EH (cell line): ENCODE measurements at regions not wholly inside any gene's neighbourhood (a gene's known extent, or its start where the extent isn't known, plus 50 kb on each side); places are given as distances from the start of the nearest gene placed in this dataset.
"Not testable (repeated sequence)": the region's sequence is repeated elsewhere in the genome, so short reads cannot be mapped to it uniquely, and the experiment has no call there.

Experiments
- DNase-seq: peaks from one replicate; pipeline ENCODE4 v3.0.0-alpha.2; 2015; ENCODE audit warnings: low read depth

DNA sequence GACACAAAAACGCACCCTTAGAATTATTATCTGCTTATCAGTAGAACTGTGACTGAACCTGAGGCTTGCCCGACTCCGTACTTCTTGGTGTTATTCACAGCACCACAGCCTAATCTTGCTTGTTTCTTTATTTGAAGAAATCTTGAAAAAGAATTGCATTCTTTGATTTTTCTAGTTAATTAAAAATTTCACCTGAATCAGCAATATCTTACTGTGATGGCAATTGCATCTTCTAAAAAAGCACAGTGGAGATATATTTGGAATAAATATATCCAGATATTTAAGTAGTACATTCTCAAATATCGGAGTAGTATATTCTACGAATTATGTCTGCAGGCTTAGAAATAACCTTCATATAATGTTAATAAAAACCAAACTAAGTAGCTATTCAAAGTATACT lies 90.1 kb upstream of the LYSMD4 start:
- DNase-seq: no peak

DNA sequence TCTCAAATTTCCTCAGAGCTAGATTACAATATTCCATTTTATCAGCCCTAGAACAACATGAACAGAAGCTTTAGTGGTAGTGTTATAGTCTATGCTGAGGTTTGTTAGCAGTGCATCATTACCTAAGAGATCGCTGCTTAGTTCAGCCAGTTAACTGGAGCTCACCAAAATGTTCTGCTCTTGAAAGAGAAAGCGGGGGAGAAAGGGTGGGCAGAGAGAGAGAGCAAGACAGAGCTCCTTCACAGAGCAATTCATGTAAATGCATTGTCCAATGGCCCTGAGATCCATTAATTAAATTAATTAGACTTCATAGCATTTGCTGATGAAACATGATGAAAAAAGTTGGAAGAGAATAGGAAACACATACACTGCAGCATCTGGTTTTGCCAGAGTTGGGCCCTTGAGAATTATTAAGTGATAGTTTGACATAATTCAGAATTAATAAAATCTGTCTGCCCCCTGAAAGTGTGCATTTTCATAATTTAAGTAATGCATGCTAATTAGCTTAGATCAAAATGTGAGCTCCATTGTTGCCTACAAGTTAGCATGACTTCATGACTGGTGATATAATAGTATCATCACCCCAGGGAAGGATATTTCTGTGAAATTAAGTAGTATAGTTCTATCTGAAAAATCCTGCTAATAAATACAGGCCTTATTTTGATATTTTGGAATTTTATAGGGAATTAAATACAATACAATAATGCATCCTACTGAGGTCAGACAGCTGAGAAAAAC lies 86.9 kb upstream of the LYSMD4 start:
- DNase-seq: no peak

DNA sequence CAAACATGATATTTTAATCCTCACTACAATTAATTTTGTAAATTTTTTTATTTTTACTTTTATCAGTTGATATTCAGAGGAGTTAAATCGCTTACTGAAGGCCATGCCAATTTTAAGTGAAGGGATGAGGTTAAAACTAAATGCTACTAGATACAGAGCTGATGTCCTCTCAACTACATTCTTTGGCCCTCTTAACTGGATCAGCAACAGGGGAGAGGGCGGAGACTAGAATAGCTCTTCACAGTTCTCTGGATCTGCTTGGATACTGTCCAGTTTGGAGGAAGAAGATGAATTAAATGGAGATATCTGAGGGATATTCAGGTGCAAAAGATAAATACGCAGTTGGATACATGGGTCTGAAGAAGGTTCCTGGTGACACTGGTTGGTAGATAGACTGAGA lies 85.6 kb upstream of the LYSMD4 start:
- no peak for DNase-seq

DNA sequence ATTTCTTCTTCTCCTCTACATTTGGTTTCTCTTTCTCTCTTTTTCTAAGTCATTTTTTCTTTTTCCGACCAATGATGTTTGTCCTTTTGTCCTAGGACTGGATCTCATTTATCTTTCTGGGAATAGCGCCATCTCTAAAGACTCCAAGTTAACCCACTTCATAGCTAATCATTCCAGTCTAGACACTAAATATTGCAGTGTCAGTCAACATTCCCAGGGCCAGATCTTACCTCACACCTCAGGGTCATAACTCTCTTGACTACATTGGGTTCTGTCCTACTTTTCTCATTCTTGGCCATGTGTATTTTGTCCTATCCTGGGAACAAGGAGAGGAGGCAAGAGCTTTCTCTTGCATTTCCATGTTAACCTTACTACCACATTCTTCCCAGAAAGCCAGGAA lies 83.6 kb upstream of the LYSMD4 start:
- not testable (repeated sequence) for DNase-seq

DNA sequence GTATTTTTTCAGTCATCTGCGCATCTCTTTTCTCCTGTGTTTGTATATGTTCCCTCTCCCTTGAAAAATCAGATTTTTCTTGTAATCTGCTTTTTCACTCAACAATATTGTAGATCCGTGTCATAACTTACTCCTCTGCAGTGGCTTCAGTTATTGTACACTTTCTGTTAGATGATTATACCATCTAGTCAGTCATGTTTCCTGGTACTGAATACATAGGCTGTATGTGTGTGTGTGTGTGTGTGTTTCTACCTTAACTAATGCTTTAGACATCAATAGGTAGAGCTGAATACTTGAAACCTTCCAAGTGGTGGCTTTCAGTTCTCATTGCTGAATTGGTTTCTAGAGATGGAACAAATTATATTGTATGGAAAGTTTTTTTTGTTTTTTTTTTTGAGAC lies 77.4 kb upstream of the LYSMD4 start:
- DNase-seq: not testable (repeated sequence)

DNA sequence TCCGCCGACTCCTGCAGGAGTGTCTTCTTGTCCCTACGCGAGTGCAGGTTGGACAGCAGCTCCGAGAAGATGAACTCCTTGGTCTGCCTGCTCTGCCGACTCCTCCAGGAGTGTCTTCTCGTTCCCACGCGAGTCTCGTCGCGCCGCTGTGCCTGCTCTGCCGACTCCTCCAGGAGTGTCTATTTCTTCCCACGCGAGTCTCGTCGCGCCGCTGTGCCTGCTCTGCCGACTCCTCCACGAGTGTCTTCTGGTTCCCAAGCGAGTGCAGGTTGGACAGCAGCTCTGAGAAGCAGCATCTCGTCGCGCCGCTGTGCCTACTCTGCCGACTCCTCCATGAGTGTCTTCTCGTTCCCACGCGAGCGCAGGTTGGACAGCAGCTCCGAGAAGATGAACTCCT lies 66.6 kb upstream of the LYSMD4 start:
- not testable (repeated sequence) for DNase-seq

DNA sequence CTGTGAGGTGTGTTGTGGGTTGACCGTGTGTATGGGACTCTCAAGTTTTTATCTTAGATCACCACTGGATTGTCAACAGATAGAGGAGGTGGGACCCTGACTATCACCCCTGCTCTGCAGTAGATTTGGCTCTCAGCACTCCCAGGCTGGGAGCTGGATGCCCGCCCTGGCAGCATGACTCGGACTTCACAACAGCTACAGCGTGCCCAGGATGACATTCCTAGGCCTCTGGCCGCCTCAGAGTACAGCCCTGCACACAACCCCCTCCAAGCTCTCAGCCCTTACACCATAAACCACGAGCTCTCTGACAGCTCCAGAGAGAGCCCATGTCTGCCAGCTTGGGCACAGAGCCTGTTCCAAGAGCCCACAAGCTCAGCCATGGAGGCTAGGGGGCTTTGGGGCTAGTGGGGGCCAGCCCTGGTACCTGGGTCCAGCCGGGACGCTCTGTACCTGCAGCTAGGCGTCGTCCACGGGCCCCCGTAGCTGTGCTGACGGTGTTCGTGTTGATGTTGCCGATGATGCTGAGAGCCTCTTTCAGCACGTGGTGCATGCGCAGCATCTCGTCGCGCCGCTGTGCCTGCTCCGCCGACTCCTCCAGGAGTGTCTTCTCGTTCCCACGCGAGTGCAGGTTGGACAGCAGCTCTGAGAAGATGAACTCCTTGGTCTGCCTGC lies 66.1 kb upstream of the LYSMD4 start:
- peak; percentile 15 for DNase-seq

DNA sequence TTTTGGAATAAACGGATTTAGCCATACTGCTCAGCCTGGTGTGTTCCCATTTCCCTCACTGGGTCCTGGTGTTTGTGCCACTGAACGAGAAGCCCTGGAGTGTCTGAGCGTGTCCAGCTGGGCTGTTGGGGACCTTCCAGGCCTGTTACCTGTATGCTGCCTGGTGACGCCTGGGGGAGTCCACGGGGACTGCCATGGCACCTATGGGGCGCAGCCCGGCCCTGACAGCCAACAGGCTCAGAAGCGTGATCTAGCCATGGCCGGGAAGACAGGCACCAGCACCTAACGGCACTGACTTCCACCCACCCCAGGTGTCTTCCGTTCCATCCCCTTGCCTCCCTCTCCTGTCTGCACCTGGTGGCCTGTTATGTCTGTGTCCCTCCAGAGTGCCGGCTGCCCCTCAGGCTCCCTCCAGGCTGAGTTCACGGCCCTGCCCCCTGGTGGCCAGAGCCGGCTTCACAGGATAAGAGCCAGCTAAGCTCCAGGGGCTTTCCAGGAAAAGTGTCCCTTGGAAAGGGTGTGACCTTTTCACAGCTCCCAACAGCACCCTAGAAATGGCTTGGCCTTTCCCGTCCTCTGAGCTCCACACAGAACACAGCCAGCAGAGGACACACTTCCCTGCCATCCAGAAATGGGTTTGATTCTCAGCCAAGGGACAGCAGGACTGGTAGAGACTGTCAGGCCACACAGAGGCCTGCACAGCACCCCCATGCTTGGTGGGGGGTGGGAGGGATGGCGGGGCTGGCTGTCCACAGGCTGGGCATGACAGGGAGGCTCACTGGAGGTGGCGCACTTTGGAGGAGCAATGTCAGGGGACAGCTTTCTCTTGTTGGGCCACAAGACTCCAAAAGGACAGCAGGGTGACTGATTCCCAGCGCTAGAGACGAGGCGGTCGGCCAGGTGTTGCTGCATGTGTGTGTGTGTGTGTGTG lies 64.0 kb upstream of the LYSMD4 start:
- not testable (repeated sequence) for DNase-seq

DNA sequence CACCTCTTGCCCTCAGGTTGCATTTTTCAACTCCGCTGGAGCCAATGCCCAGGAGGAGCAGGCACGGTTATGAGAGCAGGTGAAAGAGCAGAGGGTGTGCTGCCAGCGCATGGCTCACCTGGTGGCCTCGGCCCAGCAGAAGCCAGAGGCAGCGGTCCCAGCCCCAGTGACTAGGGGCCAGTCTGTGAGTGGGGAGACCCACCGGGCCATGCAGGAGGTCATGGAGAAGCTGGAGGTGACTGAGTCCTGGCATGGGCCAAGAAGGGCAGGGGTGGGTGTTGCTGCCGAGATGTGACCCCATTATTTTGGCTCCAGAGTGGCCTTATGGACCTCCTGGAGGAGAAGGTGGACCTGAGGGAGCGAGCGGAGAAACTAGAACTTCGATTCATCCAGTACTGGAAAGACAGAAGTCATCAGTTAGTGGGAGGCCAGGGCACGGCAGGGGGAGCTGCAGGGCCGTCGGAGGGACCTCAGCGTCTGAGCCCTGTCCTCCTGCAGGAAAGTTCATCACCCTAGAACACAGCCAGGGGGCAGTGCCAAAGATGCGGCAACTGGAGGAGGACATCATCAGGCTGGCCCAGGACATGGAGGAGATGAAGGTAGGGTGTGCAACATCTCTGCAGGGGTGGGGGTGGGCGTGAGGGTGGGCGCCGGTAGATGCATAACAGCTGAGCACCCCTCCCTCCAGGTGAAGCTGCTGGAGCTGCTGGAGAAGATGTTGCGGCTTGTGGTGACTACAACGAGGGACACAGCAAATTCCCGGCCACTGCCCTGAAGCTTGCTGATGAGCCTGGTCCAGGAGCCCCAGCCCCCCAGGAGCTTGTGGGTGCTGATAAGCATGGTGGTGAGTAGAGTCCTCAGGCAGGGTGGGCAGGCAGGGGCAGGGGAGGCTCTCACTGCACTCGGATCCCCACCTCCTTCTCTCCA lies 58.9 kb upstream of the LYSMD4 start:
- DNase-seq: not testable (repeated sequence)

DNA sequence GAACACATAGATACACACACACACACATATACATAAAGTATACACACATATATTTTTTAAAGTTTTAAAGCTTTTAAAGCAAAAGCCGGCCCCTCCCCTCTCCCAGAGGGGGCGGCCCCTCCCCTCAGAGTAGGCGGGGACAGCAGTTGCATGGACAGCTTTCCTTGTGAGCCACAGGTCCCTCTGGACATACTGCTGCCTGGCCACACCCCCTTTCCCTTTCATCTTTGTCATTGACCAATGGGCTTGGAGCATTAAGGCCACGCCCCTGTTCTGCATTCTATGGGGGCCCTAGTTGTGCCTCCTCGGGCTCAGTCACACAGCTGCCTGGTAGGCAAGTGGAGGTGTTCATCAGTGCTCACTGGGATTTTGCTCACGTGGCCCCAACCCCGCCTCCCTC lies 57.5 kb upstream of the LYSMD4 start:
- peak; percentile 16 for DNase-seq

DNA sequence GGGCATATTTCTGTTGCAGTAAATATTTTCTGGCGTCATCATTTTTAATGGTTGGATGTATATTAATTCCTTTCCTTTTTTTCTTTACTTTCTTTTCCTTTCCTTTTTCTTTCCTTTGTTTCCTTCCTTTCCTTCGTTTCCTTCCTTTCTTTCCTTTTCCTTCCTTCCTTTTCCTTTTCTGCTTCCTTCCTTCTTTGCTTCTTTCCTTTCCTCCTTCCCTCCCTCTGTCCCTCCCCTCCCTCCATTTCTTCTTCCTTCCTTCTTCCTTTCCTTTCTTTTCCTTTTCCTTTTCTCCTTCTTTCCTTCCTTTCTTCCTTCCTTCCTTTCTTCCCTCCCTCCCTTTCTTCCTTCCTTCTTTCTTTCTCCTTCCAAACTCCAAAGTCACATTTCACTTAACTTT lies 54.9 kb upstream of the LYSMD4 start:
- DNase-seq: no peak

DNA sequence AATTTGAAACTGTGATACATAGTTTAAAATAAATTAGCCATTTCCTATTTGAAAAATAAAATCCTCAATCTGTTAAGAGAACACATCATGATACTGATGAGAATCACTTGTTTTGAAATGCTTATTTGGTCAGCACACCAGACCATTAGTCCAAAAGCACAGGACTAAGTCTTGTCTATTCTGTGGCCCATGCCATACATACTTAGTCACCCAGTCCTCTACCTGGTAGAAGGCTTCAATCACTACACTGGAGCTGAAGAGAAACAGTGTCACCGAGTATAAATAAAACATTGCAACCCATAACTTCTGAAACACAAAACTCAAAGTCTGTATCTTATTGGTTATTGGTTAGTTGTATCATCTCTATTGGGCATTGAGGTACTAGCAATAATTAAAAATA lies 51.6 kb upstream of the LYSMD4 start:
- DNase-seq: not testable (repeated sequence)

DNA sequence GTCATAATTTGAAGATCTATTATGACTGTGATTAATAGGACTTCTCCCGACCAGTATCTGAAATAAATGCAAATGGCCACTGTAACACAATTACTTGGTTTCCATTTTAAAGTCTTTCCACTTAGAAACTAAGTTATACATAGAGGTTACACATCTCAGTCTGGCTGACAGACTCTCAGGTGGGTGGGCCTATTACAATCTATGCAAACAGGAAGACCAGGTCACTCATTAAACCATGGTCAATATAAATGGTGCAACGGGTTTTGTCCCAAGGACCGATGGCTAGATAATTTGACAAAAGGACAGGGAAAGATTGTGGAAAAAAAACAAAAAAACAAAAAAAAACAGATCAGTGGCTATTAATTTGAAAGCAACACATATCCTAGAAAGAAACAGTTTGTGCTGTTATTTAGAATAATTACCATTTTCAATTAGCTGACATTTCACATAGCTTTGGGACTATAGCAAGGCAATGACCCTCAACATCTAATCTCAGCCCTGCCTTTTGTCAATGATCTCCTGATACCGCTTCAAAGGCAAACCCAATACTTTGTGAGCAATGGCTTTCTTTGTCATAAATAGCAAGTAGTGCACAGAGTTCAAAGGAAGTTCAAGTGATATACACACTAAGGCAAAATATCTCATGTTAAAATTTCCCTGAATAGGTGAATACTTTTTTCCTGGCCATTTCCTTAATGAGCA lies 50.8 kb upstream of the LYSMD4 start:
- DNase-seq: not testable (repeated sequence)
